Breast epithelium (tissue), 3 donors: ENCODE measurements at regions not wholly inside any gene's neighbourhood (a gene's known extent, or its start where the extent isn't known, plus 50 kb on each side); places are given as distances from the start of the nearest gene placed in this dataset.
"Not testable (repeated sequence)": the region's sequence is repeated elsewhere in the genome, so short reads cannot be mapped to it uniquely, and the experiment has no call there.

ENCODE experiments used
- CTCF ChIP-seq, 3 donors: fragments of 450-650 bp; IDR thresholded peaks; one replicate each; pipeline ENCODE4 v1.5.1; 2016 to 2017; ENCODE audit warnings: antibody characterized with exemption in 3 of 3, mild to moderate bottlenecking in 3 of 3, moderate library complexity in 3 of 3
- POLR2AphosphoS5 ChIP-seq, 3 donors: sonication (generic); formaldehyde crosslinking; IDR thresholded peaks; one replicate each; pipeline ENCODE4 v1.6.1; 2017; ENCODE audit warnings: antibody characterized with exemption in 3 of 3

GRCh38 chr7:77480102-77480627, 56.9 kb upstream of the PTPN12 start:
- TF ChIP-seq CTCF, POLR2AphosphoS5 (IDR thresholded peaks at IDR 0.05): not testable (repeated sequence)
